ENCODE measurements at regions not wholly inside any gene's neighbourhood (a gene's known extent, or its start where the extent isn't known, plus 50 kb on each side); places are given as distances from the start of the nearest gene placed in this dataset.

DNA sequence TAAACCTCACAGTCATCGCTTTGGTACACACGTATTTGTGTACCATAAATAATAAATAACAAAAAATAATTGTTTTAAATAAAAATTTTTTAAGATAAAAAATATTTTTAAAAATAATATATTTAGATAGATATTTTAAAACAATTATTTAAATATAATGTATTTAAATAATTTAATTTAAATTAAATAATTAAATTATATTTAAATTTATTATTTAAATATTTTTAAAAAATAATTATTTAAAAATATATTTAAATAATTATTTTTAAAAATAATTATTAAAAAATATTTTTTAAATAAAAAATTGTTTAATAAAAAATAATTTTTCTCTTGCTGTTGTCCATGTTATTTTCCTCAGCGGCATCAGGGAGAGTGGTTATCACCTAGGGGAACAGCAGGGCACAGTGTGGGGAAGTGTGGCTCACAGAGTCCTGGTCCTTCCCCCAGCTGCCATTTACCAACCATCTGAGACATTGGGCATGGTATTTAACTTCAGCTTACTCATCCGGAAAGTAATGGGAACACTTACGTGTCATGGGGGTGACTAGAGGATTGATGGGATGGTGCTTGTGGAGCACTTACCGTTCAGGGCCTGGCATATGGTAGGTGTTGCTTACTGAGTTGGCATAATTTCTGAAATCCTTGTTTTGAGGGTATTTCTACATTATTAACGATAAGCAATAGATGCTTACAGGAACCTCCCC is 92.9 kb upstream of the TSPAN2 start:
- peaks cover 0 to 16% (median 0%) of the 10 kb centered on the region in 3 donors for H3K4me1 ChIP-seq
- no peak overlapping the region for H3K27ac ChIP-seq
- WGBS, 2 donors = 77 to 89% methylated on average over 7 of the region's 7 CpGs
- no peaks in the 10 kb centered on the region for H3K27me3 ChIP-seq
- intact Hi-C loops (cut with DNase I) = no loop called here
- TF ChIP-seq, protein P1, sequence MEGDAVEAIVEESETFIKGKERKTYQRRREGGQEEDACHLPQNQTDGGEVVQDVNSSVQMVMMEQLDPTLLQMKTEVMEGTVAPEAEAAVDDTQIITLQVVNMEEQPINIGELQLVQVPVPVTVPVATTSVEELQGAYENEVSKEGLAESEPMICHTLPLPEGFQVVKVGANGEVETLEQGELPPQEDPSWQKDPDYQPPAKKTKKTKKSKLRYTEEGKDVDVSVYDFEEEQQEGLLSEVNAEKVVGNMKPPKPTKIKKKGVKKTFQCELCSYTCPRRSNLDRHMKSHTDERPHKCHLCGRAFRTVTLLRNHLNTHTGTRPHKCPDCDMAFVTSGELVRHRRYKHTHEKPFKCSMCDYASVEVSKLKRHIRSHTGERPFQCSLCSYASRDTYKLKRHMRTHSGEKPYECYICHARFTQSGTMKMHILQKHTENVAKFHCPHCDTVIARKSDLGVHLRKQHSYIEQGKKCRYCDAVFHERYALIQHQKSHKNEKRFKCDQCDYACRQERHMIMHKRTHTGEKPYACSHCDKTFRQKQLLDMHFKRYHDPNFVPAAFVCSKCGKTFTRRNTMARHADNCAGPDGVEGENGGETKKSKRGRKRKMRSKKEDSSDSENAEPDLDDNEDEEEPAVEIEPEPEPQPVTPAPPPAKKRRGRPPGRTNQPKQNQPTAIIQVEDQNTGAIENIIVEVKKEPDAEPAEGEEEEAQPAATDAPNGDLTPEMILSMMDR (IDR thresholded peaks at IDR 0.05) = no peak
- TF ChIP-seq POLR2A (IDR thresholded peaks at IDR 0.05) = no peak
- no peak overlapping the region for H3K4me3 ChIP-seq
- no peaks in the 10 kb centered on the region for H3K9me3 ChIP-seq
- no peak for DNase-seq
- H3K36me3 ChIP-seq = no peaks in the 10 kb centered on the region

DNA sequence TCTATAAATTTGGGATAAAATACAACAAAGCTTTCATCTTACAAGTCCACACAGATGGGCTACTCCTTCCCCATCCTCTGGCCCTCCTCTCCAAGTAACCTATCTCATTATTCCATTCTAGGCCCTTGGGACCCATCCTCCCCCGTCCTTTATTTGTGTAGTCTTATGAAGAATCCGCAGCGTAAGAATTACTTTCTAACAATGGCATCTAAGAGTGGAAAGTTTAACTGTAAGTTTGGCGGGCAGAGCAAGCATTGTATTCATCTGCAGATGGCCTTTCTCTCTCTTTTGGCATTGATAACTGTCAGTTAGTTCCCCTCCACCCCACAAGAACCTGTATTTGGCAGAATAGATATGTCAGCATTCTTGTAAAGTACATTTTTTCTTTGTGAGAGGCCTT is 91.9 kb upstream of the TSPAN2 start:
- H3K4me3 ChIP-seq = no peak overlapping the region
- no peaks in the 10 kb centered on the region for H3K36me3 ChIP-seq
- H3K27ac ChIP-seq = no peak overlapping the region
- intact Hi-C loops (cut with DNase I) = no loop called here
- peaks cover 0 to 16% (median 0%) of the 10 kb centered on the region in 3 donors for H3K4me1 ChIP-seq
- DNase-seq = no peak
- TF ChIP-seq, protein P1 (IDR thresholded peaks at IDR 0.05) = no peak
- TF ChIP-seq POLR2A (IDR thresholded peaks at IDR 0.05) = no peak
- 67 to 86% methylated on average over 4 of the region's 4 CpGs for WGBS, 2 donors
- H3K27me3 ChIP-seq = no peaks in the 10 kb centered on the region
- no peaks in the 10 kb centered on the region for H3K9me3 ChIP-seq

DNA sequence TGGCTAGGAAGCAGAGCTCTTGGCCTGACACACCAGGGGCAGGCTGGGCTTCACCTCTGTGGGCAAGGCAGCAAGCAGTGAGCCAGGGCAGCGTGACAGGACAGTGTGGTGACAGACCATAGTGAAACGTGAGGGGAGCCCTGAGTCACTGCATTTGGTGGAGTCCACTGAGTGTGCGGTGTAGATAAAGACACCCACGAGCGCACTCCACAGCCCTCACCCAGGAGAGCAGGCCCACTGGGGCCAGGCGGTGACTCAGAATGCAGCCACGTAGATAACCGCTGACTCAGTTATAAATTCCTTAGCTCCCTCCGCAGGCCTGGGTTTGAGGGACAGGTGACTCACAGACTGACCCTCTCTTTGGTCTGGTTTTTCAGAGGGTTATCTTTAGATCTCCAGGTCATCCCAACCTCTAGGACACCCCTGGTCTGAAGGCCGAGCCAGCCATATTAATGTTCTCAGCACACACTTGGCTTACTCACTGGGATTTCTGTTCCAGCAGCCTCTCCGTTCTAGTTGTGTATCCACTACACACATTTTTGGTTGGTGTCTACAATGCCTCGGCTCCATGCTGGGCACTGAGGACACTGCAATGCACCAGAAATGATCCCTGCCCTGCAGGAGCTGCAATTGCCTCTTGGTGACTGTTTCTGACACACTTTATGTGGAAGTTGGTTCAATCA is 90.2 kb upstream of the TSPAN2 start:
- peaks cover 0 to 12% (median 0%) of the 10 kb centered on the region in 3 donors for H3K4me1 ChIP-seq
- no peaks in the 10 kb centered on the region for H3K27me3 ChIP-seq
- H3K36me3 ChIP-seq = no peaks in the 10 kb centered on the region
- H3K27ac ChIP-seq = no peak overlapping the region
- H3K4me3 ChIP-seq = no peak overlapping the region
- DNase-seq = no peak
- 77 to 84% methylated on average over 7 to 12 of the region's 12 CpGs for WGBS, 2 donors
- TF ChIP-seq, protein P1 (IDR thresholded peaks at IDR 0.05) = no peak
- no peak for TF ChIP-seq POLR2A (IDR thresholded peaks at IDR 0.05)
- H3K9me3 ChIP-seq = no peaks in the 10 kb centered on the region
- intact Hi-C loops (cut with DNase I) = no loop called here

DNA sequence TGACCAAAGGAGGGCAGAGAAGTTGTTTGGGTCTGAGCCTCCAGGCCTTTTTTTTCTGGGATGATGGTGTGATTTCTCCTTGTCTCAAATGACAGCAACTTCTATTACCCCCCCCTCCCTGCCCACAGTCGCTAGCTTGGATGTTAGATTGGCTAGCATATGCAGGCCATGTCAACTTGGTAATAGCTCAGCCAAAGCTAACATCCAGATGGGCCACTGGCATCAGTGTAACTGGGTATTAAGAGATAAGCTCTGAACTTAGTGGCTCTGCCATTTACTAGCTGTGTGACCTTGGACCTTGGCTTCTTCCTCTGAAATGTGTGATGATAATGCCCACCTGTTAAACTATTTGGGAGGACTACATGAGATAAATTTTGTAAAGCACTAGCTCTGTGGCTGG is 86.9 kb upstream of the TSPAN2 start:
- no peaks in the 10 kb centered on the region for H3K4me1 ChIP-seq
- TF ChIP-seq, protein P1 (IDR thresholded peaks at IDR 0.05) = no peak
- TF ChIP-seq POLR2A (IDR thresholded peaks at IDR 0.05) = no peak
- H3K27ac ChIP-seq = no peak overlapping the region
- H3K27me3 ChIP-seq = no peaks in the 10 kb centered on the region
- H3K4me3 ChIP-seq = no peak overlapping the region
- 86% methylated on average over 1 of the region's 1 CpG; no CpG with 5 or more reads in 1 of the 2 donors for WGBS, 2 donors
- no peaks in the 10 kb centered on the region for H3K9me3 ChIP-seq
- DNase-seq = no peak
- no peaks in the 10 kb centered on the region for H3K36me3 ChIP-seq
- intact Hi-C loops (cut with DNase I) = no loop called here

DNA sequence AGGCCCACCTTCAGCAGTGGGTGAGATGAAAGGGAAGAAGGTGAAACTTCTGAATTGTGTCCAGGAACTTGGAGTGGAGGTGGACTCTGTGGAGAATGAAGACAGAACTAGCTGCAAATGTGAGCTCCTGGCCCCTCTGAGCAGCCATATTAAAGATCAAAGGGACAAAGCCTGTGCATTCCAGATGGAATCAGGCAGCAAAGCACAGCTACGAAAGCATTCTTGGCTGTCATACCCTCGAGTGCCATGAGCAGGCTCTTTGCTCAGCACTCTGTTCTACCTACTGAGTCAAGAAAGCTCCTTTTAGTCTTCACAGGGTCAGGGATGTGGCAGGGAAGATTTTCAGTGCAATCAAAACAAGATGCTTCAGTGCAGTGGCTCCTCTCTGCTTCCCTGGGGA is 86.3 kb upstream of the TSPAN2 start:
- no peak for DNase-seq
- 69 to 75% methylated on average over 2 of the region's 2 CpGs for WGBS, 2 donors
- intact Hi-C loops (cut with DNase I) = no loop called here
- no peak overlapping the region for H3K27ac ChIP-seq
- H3K36me3 ChIP-seq = no peaks in the 10 kb centered on the region
- no peak overlapping the region for H3K4me3 ChIP-seq
- H3K9me3 ChIP-seq = no peaks in the 10 kb centered on the region
- H3K27me3 ChIP-seq = no peaks in the 10 kb centered on the region
- no peaks in the 10 kb centered on the region for H3K4me1 ChIP-seq
- TF ChIP-seq POLR2A (IDR thresholded peaks at IDR 0.05) = no peak
- TF ChIP-seq, protein P1 (IDR thresholded peaks at IDR 0.05) = no peak

All from esophagus squamous epithelium (tissue), 5 donors.